ENCODE measurements at regions not wholly inside any gene's neighbourhood (a gene's known extent, or its start where the extent isn't known, plus 50 kb on each side); places are given as distances from the start of the nearest gene placed in this dataset.

DNA sequence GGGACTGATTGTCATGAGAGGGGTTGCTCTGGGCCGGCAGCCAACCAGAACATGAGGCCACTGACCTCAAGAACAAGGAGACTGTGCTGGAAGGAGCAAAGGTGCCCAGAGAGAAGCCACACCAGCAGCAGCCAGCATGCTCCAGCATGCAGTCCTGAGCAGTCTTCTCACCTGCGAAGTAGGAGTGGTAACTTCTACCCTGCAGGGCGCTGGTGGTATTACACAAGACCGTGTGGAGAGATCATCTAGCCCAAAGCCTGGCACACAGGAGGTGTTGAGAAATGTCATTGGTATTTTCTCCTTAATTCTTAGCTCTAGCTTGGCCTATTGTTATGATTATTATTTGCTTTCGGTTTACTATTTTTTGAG lies 132.7 kb downstream of the TSN start:
- ATAC-seq: no peak
- TF ChIP-seq, protein P1, sequence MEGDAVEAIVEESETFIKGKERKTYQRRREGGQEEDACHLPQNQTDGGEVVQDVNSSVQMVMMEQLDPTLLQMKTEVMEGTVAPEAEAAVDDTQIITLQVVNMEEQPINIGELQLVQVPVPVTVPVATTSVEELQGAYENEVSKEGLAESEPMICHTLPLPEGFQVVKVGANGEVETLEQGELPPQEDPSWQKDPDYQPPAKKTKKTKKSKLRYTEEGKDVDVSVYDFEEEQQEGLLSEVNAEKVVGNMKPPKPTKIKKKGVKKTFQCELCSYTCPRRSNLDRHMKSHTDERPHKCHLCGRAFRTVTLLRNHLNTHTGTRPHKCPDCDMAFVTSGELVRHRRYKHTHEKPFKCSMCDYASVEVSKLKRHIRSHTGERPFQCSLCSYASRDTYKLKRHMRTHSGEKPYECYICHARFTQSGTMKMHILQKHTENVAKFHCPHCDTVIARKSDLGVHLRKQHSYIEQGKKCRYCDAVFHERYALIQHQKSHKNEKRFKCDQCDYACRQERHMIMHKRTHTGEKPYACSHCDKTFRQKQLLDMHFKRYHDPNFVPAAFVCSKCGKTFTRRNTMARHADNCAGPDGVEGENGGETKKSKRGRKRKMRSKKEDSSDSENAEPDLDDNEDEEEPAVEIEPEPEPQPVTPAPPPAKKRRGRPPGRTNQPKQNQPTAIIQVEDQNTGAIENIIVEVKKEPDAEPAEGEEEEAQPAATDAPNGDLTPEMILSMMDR (IDR thresholded peaks at IDR 0.05): peak in 2 of 4 donors; percentile 10 to 27
- FAIRE-seq: no peak
- Histone ChIP-seq H3K27me3 (no peaks in the 10 kb centered on the region), H3K36me3 (no peaks in the 10 kb centered on the region), H3K4me3 (no peak overlapping the region), H3K4me1 (no peaks in the 10 kb centered on the region), H3K9me3 (no peaks in the 10 kb centered on the region), H3K27ac (no peak overlapping the region)
- DNase-seq: no peak
- intact Hi-C loops (cut with DNase I): no loop called here
- 50 to 52% methylated on average over 5 of the region's 5 CpGs for WGBS, 2 donors

DNA sequence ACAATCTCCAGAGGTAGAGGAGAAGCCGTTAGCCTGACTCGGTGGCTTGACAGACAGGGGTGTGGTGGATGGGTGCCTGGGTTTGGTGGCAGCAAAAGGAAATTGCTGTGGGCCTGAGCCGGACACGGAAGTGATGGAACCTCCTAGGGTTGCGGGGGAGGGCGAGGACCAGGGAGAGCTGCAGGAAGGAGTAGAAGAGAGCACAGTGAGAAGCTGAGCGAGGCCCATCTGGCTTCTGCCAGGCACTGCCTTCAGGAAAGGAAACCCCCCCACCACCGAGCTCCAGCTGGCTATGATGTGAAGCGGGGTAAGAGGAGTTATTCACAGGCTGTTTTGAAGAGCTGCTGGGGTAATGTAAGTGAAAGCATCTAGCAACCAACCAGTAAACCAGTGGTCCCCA lies 134.6 kb downstream of the TSN start:
- ATAC-seq: no peak
- H3K9me3 ChIP-seq: no peaks in the 10 kb centered on the region
- H3K4me3 ChIP-seq: no peak overlapping the region
- TF ChIP-seq, protein P1 (IDR thresholded peaks at IDR 0.05): no peak
- DNase-seq: no peak
- intact Hi-C loops (cut with DNase I): no loop called here
- no peak overlapping the region for H3K27ac ChIP-seq
- FAIRE-seq: no peak
- H3K4me1 ChIP-seq: no peaks in the 10 kb centered on the region
- no peaks in the 10 kb centered on the region for H3K36me3 ChIP-seq
- no peaks in the 10 kb centered on the region for H3K27me3 ChIP-seq
- 69 to 79% methylated on average over 9 of the region's 9 CpGs for WGBS, 2 donors

DNA sequence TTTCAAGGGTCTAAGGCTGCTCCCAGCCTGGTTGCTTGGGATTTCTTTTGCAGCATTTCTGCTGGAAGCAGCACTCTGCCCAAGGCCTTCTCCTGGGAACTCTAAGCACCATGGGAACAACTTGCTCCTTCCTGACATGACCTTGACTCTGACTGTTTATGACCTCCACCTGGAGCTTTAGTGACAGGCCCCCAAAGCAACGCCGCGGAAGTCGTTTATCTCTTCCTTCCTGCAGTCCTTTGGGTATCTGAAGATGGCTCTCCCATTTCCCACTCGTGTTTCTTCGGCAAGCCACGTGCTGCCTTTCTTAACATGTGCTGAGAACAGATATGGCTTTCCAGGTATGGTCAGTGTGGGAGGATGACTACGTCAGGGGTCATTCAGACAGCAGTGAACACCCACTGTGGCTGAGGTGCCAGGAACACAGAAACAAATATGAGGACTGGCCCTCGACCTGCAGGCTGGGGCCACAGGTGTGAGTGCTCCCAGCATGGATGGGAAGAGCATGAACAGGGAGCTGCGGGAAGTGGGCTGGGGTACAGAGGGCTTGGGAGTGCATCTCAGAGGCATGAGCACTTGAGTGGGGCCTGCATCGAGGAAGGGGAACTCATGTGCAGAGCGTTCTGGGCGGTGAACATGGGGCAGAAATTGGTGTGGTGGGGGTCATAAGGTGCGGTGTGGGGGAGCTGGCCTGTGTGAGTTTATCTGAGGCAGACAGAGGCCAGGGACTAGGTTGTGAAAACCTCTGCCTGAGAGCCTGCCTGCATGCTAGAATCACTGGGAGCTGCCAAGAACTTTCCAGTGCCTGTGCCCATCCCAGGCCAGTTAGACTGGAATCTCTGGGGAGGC lies 140.5 kb downstream of the TSN start:
- H3K27ac ChIP-seq: no peak overlapping the region
- H3K36me3 ChIP-seq: no peaks in the 10 kb centered on the region
- FAIRE-seq (no peak), ATAC-seq (no peak), DNase-seq (no peak)
- WGBS, 2 donors: 58% methylated on average over 14 of the region's 14 CpGs
- TF ChIP-seq, protein P1 (IDR thresholded peaks at IDR 0.05): no peak
- no peak overlapping the region for H3K4me3 ChIP-seq
- intact Hi-C loops (cut with DNase I): no loop called here
- H3K27me3 ChIP-seq: no peaks in the 10 kb centered on the region
- H3K9me3 ChIP-seq: no peaks in the 10 kb centered on the region
- no peaks in the 10 kb centered on the region for H3K4me1 ChIP-seq

DNA sequence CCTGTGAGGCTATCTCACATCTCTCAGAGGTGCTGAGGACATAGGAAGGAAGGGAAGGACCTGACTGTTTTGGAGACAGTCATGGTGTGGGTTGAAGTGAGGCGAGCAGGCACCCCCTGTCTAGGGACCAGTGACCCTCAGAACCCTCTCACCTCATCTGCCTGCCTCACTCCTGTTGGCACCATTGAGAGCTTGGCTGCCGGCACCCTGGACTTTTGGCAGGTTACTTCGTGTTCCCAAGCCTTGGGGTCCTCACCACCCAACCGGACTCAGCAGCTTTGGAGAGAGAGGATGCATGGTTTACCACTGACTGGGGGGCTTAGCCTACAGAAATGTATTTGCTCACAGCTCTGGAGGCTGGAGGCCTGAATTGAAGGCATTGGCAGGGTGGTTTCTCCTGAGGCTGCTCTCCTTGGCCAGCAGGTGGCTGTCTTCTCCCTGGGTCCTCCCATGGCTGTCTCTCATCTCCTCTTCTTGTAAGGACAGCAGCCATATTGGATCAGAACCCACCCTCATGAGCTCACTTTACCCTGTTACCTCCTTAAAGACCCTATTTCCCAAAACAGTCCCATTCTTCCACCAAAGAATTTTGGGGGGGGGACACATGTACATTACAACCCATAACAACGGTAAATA lies 142.0 kb downstream of the TSN start:
- Histone ChIP-seq H3K36me3 (no peaks in the 10 kb centered on the region), H3K4me1 (no peaks in the 10 kb centered on the region), H3K27me3 (no peaks in the 10 kb centered on the region), H3K4me3 (no peak overlapping the region), H3K9me3 (no peaks in the 10 kb centered on the region), H3K27ac (no peak overlapping the region)
- intact Hi-C loops (cut with DNase I): no loop called here
- DNase-seq (no peak), FAIRE-seq (no peak), ATAC-seq (peak in 2 of 4 donors; percentile 47 to 57)
- WGBS, 2 donors: 70 to 71% methylated on average over 5 of the region's 5 CpGs
- TF ChIP-seq, protein P1 (IDR thresholded peaks at IDR 0.05): no peak

DNA sequence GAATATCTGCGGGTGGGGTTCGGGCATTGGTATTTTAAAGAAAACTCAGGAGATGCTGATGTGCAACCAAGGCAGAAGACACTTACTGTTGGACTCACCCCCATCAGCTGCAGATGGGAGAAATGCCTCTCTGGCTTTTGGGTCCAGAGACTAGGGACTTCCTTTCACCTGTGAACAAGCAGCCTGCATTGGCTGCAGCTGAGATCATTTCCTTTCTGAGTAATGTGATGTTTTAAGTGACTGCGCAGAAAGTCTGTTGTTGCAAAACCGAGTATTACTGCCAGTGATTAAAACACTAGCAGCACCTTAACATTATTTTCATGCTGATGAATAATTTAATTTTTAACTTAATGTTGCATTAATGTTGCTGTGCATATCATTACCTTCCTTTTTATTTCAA lies 143.0 kb downstream of the TSN start:
- WGBS, 2 donors: 68 to 78% methylated on average over 4 of the region's 4 CpGs
- intact Hi-C loops (cut with DNase I): no loop called here
- Histone ChIP-seq H3K27ac (no peak overlapping the region), H3K9me3 (no peaks in the 10 kb centered on the region), H3K27me3 (no peaks in the 10 kb centered on the region), H3K4me3 (no peak overlapping the region), H3K4me1 (no peaks in the 10 kb centered on the region), H3K36me3 (no peaks in the 10 kb centered on the region)
- no peak for DNase-seq
- TF ChIP-seq, protein P1 (IDR thresholded peaks at IDR 0.05): no peak
- no peak for ATAC-seq
- FAIRE-seq: no peak
